ENCODE measurements at regions not wholly inside any gene's neighbourhood (a gene's known extent, or its start where the extent isn't known, plus 50 kb on each side); places are given as distances from the start of the nearest gene placed in this dataset.

DNA sequence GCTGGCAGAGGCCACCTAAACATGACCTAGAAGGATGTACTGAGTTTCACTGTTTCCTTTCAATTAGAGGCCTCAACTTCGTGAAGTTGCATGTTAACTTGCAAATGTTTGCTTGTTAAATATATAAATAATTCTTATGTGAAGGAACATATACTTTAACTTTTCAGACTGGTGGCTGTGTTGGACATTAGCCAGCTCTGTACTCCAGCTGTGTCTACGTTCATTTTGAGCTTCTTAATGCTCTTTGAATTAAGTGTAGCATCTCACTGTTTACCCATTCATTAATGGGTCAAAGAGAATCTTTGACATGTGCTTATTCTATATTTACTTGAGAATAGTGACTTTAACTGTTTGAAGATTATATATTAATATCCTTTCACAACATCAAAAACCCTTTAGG is 823.2 kb upstream of the ID2 start (continued):
- TF ChIP-seq, protein P1, sequence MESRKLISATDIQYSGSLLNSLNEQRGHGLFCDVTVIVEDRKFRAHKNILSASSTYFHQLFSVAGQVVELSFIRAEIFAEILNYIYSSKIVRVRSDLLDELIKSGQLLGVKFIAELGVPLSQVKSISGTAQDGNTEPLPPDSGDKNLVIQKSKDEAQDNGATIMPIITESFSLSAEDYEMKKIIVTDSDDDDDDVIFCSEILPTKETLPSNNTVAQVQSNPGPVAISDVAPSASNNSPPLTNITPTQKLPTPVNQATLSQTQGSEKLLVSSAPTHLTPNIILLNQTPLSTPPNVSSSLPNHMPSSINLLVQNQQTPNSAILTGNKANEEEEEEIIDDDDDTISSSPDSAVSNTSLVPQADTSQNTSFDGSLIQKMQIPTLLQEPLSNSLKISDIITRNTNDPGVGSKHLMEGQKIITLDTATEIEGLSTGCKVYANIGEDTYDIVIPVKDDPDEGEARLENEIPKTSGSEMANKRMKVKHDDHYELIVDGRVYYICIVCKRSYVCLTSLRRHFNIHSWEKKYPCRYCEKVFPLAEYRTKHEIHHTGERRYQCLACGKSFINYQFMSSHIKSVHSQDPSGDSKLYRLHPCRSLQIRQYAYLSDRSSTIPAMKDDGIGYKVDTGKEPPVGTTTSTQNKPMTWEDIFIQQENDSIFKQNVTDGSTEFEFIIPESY (IDR thresholded peaks at IDR 0.05), result no peak
- TF ChIP-seq TAF1 (conservative IDR thresholded peaks at IDR 0.05), result no peak
- TF ChIP-seq, protein P2, sequence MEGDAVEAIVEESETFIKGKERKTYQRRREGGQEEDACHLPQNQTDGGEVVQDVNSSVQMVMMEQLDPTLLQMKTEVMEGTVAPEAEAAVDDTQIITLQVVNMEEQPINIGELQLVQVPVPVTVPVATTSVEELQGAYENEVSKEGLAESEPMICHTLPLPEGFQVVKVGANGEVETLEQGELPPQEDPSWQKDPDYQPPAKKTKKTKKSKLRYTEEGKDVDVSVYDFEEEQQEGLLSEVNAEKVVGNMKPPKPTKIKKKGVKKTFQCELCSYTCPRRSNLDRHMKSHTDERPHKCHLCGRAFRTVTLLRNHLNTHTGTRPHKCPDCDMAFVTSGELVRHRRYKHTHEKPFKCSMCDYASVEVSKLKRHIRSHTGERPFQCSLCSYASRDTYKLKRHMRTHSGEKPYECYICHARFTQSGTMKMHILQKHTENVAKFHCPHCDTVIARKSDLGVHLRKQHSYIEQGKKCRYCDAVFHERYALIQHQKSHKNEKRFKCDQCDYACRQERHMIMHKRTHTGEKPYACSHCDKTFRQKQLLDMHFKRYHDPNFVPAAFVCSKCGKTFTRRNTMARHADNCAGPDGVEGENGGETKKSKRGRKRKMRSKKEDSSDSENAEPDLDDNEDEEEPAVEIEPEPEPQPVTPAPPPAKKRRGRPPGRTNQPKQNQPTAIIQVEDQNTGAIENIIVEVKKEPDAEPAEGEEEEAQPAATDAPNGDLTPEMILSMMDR (IDR thresholded peaks at IDR 0.05; ENCODE audit: low read depth, low read length, missing input control), result no peak

DNA sequence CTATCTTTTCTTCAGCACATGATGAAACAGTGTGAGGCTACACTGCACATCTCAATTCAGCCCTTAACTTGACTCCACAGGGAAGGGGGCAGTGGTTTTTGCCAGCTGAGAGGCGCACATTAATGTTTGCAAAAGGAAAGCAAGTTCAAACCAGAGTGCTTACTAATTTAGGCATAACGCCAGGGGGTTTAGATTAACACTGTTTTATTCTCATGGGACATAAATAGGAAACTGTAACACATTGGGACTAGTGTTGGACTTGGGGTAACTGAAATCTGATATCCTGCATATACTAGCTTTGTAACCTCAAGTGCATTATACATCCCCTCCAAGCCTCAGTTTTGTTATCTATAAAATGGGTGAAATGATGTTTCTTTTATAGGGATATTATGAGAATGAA is 821.2 kb upstream of the ID2 start:
- no peak for TF ChIP-seq TAF1 (conservative IDR thresholded peaks at IDR 0.05)
- no peaks in the 10 kb centered on the region for H3K27me3 ChIP-seq (ENCODE audit: control insufficient read depth in 4 of 4, insufficient read depth in 4 of 4, low read length in 3 of 4)
- DNase-seq (ENCODE audit: low spot score), result no peak
- no peaks in the 10 kb centered on the region for H3K36me3 ChIP-seq (ENCODE audit: control insufficient read depth in 4 of 4, insufficient read depth in 3 of 4, low read depth in 1 of 4, low read length in 3 of 4)
- no peak overlapping the region for H3K9ac ChIP-seq (ENCODE audit: low read depth in 1 of 2, low read length in 2 of 2)
- H3K4me1 ChIP-seq (ENCODE audit: control insufficient read depth in 4 of 4, insufficient read depth in 4 of 4, low read length in 3 of 4), result no peaks in the 10 kb centered on the region
- H3K9me3 ChIP-seq (ENCODE audit: control insufficient read depth in 4 of 4, low read length in 3 of 4), result no peaks in the 10 kb centered on the region
- H3K27ac ChIP-seq (ENCODE audit: low read depth in 1 of 2, low read length in 2 of 2), result no peak overlapping the region
- no peak overlapping the region for H3K4me3 ChIP-seq (ENCODE audit: low read depth in 1 of 3, low read length in 3 of 3)
- 81% methylated on average over 2 of the region's 2 CpGs for WGBS

DNA sequence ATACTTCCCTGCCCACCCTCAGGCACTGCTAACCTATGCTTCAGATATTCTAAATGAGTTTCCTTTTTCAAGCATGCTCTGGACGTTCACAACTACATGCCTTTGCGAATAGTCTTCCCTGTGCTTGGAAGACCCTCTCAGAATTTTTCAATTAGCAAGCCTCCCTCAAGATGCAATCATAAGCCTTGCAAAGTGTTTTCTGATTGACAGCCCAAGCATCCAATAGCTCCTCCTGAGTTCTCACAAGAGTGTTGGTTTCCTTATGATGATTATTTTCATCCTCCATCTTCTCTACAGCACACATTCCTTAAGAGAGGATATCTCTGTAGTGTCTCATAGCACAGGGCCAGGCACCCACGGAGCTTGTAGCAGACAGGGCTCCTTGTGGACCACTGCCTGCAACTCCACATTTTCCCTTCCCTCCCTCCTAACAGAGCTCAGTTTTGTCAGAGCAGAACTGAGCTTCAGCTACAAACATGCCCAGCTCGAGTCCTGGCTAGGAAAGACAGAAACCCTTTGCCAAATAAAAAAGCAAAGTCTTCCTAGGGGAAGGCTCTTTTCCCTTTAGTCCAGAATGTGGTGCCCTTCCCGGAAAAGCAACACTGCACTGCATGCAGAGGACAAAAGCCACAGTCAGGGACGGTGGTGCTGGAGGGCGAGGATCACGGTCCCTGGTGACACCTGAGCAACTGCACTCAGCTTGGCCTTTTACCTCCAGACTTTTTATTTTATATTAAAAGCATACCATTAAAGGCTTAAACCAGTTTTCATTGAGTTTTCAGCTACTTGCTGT is 819.8 kb upstream of the ID2 start:
- WGBS, result 82% methylated on average over 8 of the region's 8 CpGs
- Histone ChIP-seq H3K9ac (ENCODE audit: low read depth in 1 of 2, low read length in 2 of 2) (no peak overlapping the region), H3K27ac (ENCODE audit: low read depth in 1 of 2, low read length in 2 of 2) (no peak overlapping the region), H3K36me3 (ENCODE audit: control insufficient read depth in 4 of 4, insufficient read depth in 3 of 4, low read depth in 1 of 4, low read length in 3 of 4) (no peaks in the 10 kb centered on the region), H3K9me3 (ENCODE audit: control insufficient read depth in 4 of 4, low read length in 3 of 4) (no peaks in the 10 kb centered on the region), H3K27me3 (ENCODE audit: control insufficient read depth in 4 of 4, insufficient read depth in 4 of 4, low read length in 3 of 4) (no peaks in the 10 kb centered on the region), H3K4me1 (ENCODE audit: control insufficient read depth in 4 of 4, insufficient read depth in 4 of 4, low read length in 3 of 4) (no peaks in the 10 kb centered on the region), H3K4me3 (ENCODE audit: low read depth in 1 of 3, low read length in 3 of 3) (no peak overlapping the region)
- TF ChIP-seq SP1 (IDR thresholded peaks at IDR 0.05), result no peak
- TF ChIP-seq, protein P3, sequence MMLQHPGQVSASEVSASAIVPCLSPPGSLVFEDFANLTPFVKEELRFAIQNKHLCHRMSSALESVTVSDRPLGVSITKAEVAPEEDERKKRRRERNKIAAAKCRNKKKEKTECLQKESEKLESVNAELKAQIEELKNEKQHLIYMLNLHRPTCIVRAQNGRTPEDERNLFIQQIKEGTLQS (IDR thresholded peaks at IDR 0.05), result no peak
- TF ChIP-seq FOXA1 (IDR thresholded peaks at IDR 0.05), result no peak
- TF ChIP-seq YY1 (IDR thresholded peaks at IDR 0.05), result no peak
- TF ChIP-seq HNF4G (IDR thresholded peaks at IDR 0.05), result no peak
- no peak for TF ChIP-seq FOXA2 (IDR thresholded peaks at IDR 0.05)
- no peak for TF ChIP-seq HNF4A (conservative IDR thresholded peaks at IDR 0.05)
- TF ChIP-seq TAF1 (conservative IDR thresholded peaks at IDR 0.05), result no peak
- TF ChIP-seq, protein P1 (IDR thresholded peaks at IDR 0.05), result no peak
- TF ChIP-seq, protein P4, sequence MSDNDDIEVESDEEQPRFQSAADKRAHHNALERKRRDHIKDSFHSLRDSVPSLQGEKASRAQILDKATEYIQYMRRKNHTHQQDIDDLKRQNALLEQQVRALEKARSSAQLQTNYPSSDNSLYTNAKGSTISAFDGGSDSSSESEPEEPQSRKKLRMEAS (IDR thresholded peaks at IDR 0.05), result no peak
- no peak for TF ChIP-seq RAD21 (IDR thresholded peaks at IDR 0.05)
- TF ChIP-seq JUND (IDR thresholded peaks at IDR 0.05), result no peak
- TF ChIP-seq, protein P5, sequence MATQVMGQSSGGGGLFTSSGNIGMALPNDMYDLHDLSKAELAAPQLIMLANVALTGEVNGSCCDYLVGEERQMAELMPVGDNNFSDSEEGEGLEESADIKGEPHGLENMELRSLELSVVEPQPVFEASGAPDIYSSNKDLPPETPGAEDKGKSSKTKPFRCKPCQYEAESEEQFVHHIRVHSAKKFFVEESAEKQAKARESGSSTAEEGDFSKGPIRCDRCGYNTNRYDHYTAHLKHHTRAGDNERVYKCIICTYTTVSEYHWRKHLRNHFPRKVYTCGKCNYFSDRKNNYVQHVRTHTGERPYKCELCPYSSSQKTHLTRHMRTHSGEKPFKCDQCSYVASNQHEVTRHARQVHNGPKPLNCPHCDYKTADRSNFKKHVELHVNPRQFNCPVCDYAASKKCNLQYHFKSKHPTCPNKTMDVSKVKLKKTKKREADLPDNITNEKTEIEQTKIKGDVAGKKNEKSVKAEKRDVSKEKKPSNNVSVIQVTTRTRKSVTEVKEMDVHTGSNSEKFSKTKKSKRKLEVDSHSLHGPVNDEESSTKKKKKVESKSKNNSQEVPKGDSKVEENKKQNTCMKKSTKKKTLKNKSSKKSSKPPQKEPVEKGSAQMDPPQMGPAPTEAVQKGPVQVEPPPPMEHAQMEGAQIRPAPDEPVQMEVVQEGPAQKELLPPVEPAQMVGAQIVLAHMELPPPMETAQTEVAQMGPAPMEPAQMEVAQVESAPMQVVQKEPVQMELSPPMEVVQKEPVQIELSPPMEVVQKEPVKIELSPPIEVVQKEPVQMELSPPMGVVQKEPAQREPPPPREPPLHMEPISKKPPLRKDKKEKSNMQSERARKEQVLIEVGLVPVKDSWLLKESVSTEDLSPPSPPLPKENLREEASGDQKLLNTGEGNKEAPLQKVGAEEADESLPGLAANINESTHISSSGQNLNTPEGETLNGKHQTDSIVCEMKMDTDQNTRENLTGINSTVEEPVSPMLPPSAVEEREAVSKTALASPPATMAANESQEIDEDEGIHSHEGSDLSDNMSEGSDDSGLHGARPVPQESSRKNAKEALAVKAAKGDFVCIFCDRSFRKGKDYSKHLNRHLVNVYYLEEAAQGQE (IDR thresholded peaks at IDR 0.05), result no peak
- TF ChIP-seq EGR1 (IDR thresholded peaks at IDR 0.05; ENCODE audit: low read depth in 2 of 2), result no peak
- no peak for TF ChIP-seq NR2F2 (IDR thresholded peaks at IDR 0.05)
- TF ChIP-seq GABPA (IDR thresholded peaks at IDR 0.05 in 1 of 2, conservative IDR thresholded peaks at IDR 0.05 in 1 of 2), result no peak
- no peak for TF ChIP-seq RXRA (IDR thresholded peaks at IDR 0.05)
- TF ChIP-seq, protein P2 (IDR thresholded peaks at IDR 0.05; ENCODE audit: low read depth, low read length, missing input control), result no peak
- no peak for DNase-seq (ENCODE audit: low spot score)
